GM18499 (cell line): ENCODE measurements at regions not wholly inside any gene's neighbourhood (a gene's known extent, or its start where the extent isn't known, plus 50 kb on each side); places are given as distances from the start of the nearest gene placed in this dataset.

Experiments
- ATAC-seq: cut with Tn5 transposase; IDR thresholded peaks from one replicate; pipeline ENCODE4 v1.9.1; 2021; ENCODE audit warnings: moderate number of reproducible peaks; ENCODE audit not compliant: insufficient read depth, unreplicated experiment

- no peak for ATAC-seq
These were observed 142.1 kb upstream of the PTGFR start for GRCh38 chr1:78348496-78349284.

- ATAC-seq = no peak
These were observed 139.1 kb upstream of the PTGFR start for GRCh38 chr1:78351551-78352216.

- ATAC-seq = no peak
These were observed 135.1 kb upstream of the PTGFR start for GRCh38 chr1:78355656-78356055.

GRCh38 chr1:78358165-78358564, 132.6 kb upstream of the PTGFR start:
- ATAC-seq = no peak

GRCh38 chr1:78359666-78360065, 131.1 kb upstream of the PTGFR start:
- ATAC-seq = no peak

DNA sequence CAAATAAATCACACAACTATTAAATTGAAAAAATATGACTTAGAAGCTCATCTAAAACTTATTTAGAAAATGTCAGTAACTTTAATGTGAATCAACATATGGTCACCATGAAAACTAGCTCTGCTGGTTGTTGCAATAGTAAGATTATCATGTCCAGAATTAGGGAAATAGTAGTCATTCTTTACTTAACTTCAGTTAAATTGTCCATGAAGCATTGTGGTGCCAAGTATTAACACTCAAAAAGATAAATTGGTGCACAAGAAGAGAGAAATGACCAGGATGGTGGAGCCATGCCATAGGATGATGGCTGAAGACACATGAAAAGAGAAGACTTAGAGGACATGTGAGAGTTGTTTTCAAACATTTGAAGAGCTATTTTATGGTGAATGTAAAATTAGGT, 130.2 kb upstream of the PTGFR start:
- no peak for ATAC-seq

- no peak for ATAC-seq
These were observed 123.1 kb upstream of the PTGFR start for GRCh38 chr1:78367700-78368099.

- no peak for ATAC-seq
These were observed 121.2 kb upstream of the PTGFR start for GRCh38 chr1:78369546-78369945.

GRCh38 chr1:78370356-78370755, 120.4 kb upstream of the PTGFR start:
- ATAC-seq = no peak

GRCh38 chr1:78370779-78371482, 119.8 kb upstream of the PTGFR start:
- ATAC-seq = peak; percentile 42

DNA sequence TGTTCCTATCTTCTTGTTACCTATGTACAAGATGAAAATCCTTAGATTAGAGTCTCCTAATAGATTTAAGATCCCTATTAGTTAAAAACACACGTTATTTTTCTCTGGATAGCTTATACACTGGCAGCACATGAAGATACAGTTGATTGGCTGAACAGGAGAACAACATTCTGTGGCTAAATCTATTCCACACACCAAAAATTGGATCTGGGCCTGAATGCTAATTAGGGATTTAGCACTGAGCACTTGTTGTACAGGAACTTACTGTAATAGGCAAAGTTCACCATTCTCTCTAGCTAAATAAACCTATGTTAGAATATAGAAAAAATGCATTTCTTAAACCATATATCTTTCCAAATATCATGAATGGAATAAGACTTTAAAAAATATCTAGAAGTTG, 117.1 kb upstream of the PTGFR start:
- no peak for ATAC-seq

GRCh38 chr1:78375996-78376395, 114.8 kb upstream of the PTGFR start:
- ATAC-seq = no peak

GRCh38 chr1:78377356-78377928, 113.3 kb upstream of the PTGFR start:
- peak; percentile 78 for ATAC-seq

DNA sequence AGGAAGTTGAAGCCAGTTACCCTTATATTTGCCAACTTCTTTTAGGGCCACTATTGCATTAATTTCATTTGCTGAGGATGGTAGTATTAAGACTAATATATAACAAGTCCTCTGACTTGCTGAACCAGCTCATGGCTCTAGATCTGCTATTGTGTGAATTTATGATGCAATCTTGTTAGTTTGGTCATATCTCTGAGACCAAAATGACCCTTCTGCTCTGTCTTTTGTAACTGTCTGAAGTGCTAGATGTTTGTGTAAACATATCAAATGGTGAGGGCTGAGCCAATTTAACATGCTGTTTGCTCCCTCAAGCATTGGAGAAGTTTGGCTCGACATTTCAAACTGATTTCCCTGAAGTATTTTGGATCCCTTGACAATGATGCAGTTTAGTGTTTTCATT, 106.9 kb upstream of the PTGFR start:
- no peak for ATAC-seq

- ATAC-seq = peak; percentile 86
These were observed 104.9 kb upstream of the PTGFR start for GRCh38 chr1:78385744-78386462.

DNA sequence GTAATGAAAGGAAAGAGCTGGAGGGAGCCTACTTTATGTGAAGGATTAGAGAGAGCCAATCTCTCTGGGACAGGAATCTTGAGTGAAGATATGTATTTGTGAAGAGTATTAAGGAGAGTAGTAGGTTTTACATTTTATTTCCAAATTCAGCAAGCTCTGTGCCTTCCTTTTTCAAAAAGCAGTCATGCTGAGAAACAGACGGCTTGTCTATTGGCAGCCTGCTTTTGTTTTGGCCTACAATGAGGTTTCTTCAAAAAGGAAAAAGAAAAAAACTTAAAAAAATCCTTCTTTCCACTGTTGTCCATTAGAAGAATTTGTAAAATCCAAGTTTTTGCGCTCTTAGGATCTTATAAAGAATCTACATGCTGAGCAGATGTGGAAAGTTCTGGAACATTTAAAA, 103.6 kb upstream of the PTGFR start:
- ATAC-seq = no peak

DNA sequence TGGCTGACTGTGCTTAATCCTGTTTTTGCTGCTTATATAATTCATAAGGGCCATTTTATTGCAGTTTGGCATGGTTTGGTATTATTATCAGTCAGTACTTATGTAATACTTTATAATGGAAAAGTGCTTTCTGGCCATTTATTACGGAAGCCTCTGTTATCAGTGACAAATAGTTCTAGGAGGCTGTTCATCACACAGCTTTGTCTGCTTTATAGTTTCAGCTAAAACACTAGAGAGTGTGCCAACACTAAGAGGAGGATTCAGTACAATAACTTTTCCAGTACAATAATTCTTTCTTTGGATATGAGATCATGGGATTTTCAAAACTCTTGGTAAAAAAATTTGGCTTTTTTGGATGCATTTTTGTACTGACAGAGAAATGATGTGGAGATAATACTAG, 102.9 kb upstream of the PTGFR start:
- ATAC-seq = no peak

- no peak for ATAC-seq
These were observed 102.5 kb upstream of the PTGFR start for GRCh38 chr1:78388275-78388674.

GRCh38 chr1:78401148-78401547, 89.6 kb upstream of the PTGFR start:
- ATAC-seq = no peak

GRCh38 chr1:78408192-78408591, 82.6 kb upstream of the PTGFR start:
- ATAC-seq = no peak
